Peyer's patch (tissue), 4 donors: ENCODE measurements at regions not wholly inside any gene's neighbourhood (a gene's known extent, or its start where the extent isn't known, plus 50 kb on each side); places are given as distances from the start of the nearest gene placed in this dataset.
"Not testable (repeated sequence)": the region's sequence is repeated elsewhere in the genome, so short reads cannot be mapped to it uniquely, and the experiment has no call there.

Source experiments
- DNase-seq, 3 donors: peaks; one replicate each; pipeline ENCODE4 v3.0.0-alpha.2; 2017 to 2019
- H3K27ac ChIP-seq, 4 donors: fragments of 200-600 bp; sonication (generic); one replicate each; pipeline ENCODE4 v1.5.1; 2016 to 2019
- H3K27me3 ChIP-seq, 2 donors: fragments of 200-600 bp; sonication (generic); one replicate each; pipeline ENCODE4 v1.5.1; 2019
- H3K36me3 ChIP-seq, 3 donors: fragments of 200-600 bp; sonication (generic); one replicate each; pipeline ENCODE4 v1.5.1; 2016 to 2019
- H3K4me1 ChIP-seq, 4 donors: fragments of 200-600 bp; sonication (generic); one replicate each; pipeline ENCODE4 v1.5.1; 2016 to 2019
- H3K4me3 ChIP-seq, 4 donors: fragments of 200-600 bp; sonication (generic); 1 replicate in 3 of 4; 2 replicates in 1 of 4; pipeline ENCODE4 v1.5.1; 2016 to 2019; ENCODE audit warnings: mild to moderate bottlenecking in 1 of 4
- H3K9me3 ChIP-seq, 4 donors: fragments of 200-600 bp; sonication (generic); one replicate each; pipeline ENCODE4 v1.5.1; 2016 to 2019; ENCODE audit warnings: mild to moderate bottlenecking in 1 of 4
- POLR2A ChIP-seq, 2 donors: fragments of 450-650 bp; IDR thresholded peaks; one replicate each; pipeline ENCODE4 v1.5.1; 2017; ENCODE audit warnings: antibody characterized with exemption in 2 of 2, mild to moderate bottlenecking in 2 of 2, moderate library complexity in 2 of 2
- TF ChIP-seq, protein P1 (sequence below), 6 experiments: fragments of 450-650 bp in 4 of 6; fragments of 200-600 bp in 2 of 6; sonication (generic) in 1 of 6; IDR thresholded peaks; one replicate each; pipeline ENCODE4 v1.5.1; 2017 to 2019; ENCODE audit warnings: antibody characterized with exemption in 6 of 6, mild to moderate bottlenecking in 3 of 6, moderate library complexity in 1 of 6

- DNase-seq = no peak
- peaks cover 0 to 27% (median 0%) of the 10 kb centered on the region in 3 donors for H3K36me3 ChIP-seq
- TF ChIP-seq POLR2A (IDR thresholded peaks at IDR 0.05) = no peak
- TF ChIP-seq, protein P1, sequence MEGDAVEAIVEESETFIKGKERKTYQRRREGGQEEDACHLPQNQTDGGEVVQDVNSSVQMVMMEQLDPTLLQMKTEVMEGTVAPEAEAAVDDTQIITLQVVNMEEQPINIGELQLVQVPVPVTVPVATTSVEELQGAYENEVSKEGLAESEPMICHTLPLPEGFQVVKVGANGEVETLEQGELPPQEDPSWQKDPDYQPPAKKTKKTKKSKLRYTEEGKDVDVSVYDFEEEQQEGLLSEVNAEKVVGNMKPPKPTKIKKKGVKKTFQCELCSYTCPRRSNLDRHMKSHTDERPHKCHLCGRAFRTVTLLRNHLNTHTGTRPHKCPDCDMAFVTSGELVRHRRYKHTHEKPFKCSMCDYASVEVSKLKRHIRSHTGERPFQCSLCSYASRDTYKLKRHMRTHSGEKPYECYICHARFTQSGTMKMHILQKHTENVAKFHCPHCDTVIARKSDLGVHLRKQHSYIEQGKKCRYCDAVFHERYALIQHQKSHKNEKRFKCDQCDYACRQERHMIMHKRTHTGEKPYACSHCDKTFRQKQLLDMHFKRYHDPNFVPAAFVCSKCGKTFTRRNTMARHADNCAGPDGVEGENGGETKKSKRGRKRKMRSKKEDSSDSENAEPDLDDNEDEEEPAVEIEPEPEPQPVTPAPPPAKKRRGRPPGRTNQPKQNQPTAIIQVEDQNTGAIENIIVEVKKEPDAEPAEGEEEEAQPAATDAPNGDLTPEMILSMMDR (IDR thresholded peaks at IDR 0.05) = no peak
- no peaks in the 10 kb centered on the region for H3K4me1 ChIP-seq
- H3K27me3 ChIP-seq = no peaks in the 10 kb centered on the region
- no peak overlapping the region for H3K27ac ChIP-seq
- no peak overlapping the region for H3K4me3 ChIP-seq
- no peaks in the 10 kb centered on the region for H3K9me3 ChIP-seq
Measured at GRCh38 chr7:149559711-149560110, 62.1 kb upstream of the ZNF746 start.

DNA sequence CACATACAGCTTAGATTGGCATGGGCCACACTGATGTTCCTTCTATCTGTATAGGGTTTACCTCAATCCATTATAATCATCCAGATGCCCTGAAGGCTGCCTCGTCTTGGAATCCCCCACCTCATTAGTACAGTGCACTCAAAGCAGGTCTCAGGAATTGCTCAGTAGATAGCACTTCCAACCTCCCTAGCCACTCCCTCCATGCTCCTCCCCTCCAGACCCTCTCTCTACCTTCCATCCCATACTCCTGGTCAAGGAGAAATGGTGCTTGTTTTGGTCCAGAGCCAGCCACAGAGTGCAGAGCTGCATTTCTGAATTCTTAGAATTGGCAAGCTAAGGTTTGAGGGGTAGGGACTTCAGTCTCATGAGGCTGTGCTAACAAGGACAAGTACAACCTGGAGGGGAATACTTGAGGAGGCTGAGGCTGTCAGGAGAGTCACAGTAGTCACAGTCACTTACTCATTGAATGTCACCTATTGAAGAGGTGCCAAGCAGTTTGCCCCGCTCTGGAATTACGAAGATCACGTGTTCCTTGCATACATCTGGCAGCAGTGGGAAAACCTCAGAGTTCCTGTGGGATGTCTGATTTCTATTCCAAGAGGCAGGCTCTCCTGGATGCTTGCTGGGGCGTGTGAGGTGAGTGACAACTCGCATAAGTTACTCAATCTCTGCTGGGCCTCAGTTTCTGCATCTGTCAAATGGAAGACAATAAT is 60.7 kb upstream of the ZNF746 start:
- Histone ChIP-seq H3K9me3 (no peaks in the 10 kb centered on the region), H3K27me3 (no peaks in the 10 kb centered on the region), H3K27ac (no peak overlapping the region), H3K4me3 (no peak overlapping the region), H3K36me3 (peaks cover 0 to 36% (median 0%) of the 10 kb centered on the region in 3 donors), H3K4me1 (no peaks in the 10 kb centered on the region)
- no peak for TF ChIP-seq POLR2A (IDR thresholded peaks at IDR 0.05)
- TF ChIP-seq, protein P1 (IDR thresholded peaks at IDR 0.05) = no peak
- DNase-seq = no peak

- H3K27ac ChIP-seq = not testable (repeated sequence)
Measured at GRCh38 chr7:149556525-149556924, 58.9 kb upstream of the ZNF746 start.

GRCh38 chr7:149554821-149555220 is 57.2 kb upstream of the ZNF746 start:
- not testable (repeated sequence) for H3K27me3 ChIP-seq, H3K4me1 ChIP-seq, DNase-seq, H3K9me3 ChIP-seq, H3K4me3 ChIP-seq, H3K27ac ChIP-seq
- peaks cover 0 to 57% (median 0%) of the 10 kb centered on the region in 3 donors for H3K36me3 ChIP-seq

More at GRCh38 chr7:149556525-149556924, 58.9 kb upstream of the ZNF746 start:
- H3K27me3 ChIP-seq, DNase-seq, H3K4me1 ChIP-seq, H3K4me3 ChIP-seq, H3K9me3 ChIP-seq: not testable (repeated sequence)
- H3K36me3 ChIP-seq = peaks cover 0 to 46% (median 0%) of the 10 kb centered on the region in 3 donors

- not testable (repeated sequence) for DNase-seq, H3K4me1 ChIP-seq, H3K27me3 ChIP-seq, H3K9me3 ChIP-seq, H3K27ac ChIP-seq, H3K4me3 ChIP-seq
- H3K36me3 ChIP-seq = peaks cover 0 to 66% (median 0%) of the 10 kb centered on the region in 3 donors
Measured at GRCh38 chr7:149553991-149554390, 56.4 kb upstream of the ZNF746 start.

DNA sequence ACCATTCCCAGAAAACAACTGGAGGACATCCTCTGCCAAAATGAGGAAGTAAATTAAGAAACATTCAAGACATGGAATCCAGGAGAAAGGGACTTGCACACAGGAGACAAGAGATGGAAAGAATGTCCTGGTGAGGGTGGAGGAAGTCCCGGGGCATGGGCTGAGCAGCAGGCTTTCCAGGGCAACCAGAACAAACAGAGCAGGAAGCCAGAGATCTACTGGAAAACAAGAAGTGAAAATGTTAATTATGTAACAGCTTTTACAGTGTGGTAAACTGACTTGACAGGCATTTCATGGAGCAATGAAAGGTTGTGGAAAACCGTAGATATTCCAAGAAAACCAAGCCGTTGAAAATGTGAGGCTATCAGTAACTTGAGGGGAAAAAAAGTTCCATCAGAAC is 55.2 kb upstream of the ZNF746 start:
- TF ChIP-seq POLR2A (IDR thresholded peaks at IDR 0.05) = no peak
- TF ChIP-seq, protein P1 (IDR thresholded peaks at IDR 0.05) = no peak
- DNase-seq = no peak
- Histone ChIP-seq H3K27ac (no peak overlapping the region), H3K9me3 (no peaks in the 10 kb centered on the region), H3K27me3 (no peaks in the 10 kb centered on the region), H3K36me3 (peaks cover 0 to 69% (median 0%) of the 10 kb centered on the region in 3 donors), H3K4me3 (no peak overlapping the region), H3K4me1 (no peaks in the 10 kb centered on the region)
